ENCODE measurements at regions not wholly inside any gene's neighbourhood (a gene's known extent, or its start where the extent isn't known, plus 50 kb on each side); places are given as distances from the start of the nearest gene placed in this dataset.
"Not testable (repeated sequence)": the region's sequence is repeated elsewhere in the genome, so short reads cannot be mapped to it uniquely, and the experiment has no call there.

GRCh38 chr4:112951362-112952312 is 97.8 kb upstream of the ANK2 start:
- Histone ChIP-seq H3K4me3 (ENCODE audit: low read depth, low read length) (no peak overlapping the region), H3K36me3 (ENCODE audit: control insufficient read depth, insufficient read depth, low read length) (no peaks in the 10 kb centered on the region), H3K27me3 (ENCODE audit: control insufficient read depth, insufficient read depth, low read length) (no peaks in the 10 kb centered on the region)
- DNase-seq (ENCODE audit: low read depth), result no peak
- TF ChIP-seq, protein P1, sequence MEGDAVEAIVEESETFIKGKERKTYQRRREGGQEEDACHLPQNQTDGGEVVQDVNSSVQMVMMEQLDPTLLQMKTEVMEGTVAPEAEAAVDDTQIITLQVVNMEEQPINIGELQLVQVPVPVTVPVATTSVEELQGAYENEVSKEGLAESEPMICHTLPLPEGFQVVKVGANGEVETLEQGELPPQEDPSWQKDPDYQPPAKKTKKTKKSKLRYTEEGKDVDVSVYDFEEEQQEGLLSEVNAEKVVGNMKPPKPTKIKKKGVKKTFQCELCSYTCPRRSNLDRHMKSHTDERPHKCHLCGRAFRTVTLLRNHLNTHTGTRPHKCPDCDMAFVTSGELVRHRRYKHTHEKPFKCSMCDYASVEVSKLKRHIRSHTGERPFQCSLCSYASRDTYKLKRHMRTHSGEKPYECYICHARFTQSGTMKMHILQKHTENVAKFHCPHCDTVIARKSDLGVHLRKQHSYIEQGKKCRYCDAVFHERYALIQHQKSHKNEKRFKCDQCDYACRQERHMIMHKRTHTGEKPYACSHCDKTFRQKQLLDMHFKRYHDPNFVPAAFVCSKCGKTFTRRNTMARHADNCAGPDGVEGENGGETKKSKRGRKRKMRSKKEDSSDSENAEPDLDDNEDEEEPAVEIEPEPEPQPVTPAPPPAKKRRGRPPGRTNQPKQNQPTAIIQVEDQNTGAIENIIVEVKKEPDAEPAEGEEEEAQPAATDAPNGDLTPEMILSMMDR (IDR thresholded peaks at IDR 0.05; ENCODE audit: insufficient read depth, low read length, poor library complexity, severe bottlenecking), result peak; percentile 55

- no peak overlapping the region for H3K4me3 ChIP-seq (ENCODE audit: low read depth, low read length)
- no peak for DNase-seq (ENCODE audit: low read depth)
- H3K27me3 ChIP-seq (ENCODE audit: control insufficient read depth, insufficient read depth, low read length), result no peaks in the 10 kb centered on the region
- TF ChIP-seq, protein P1 (IDR thresholded peaks at IDR 0.05; ENCODE audit: insufficient read depth, low read length, poor library complexity, severe bottlenecking), result no peak
- no peaks in the 10 kb centered on the region for H3K36me3 ChIP-seq (ENCODE audit: control insufficient read depth, insufficient read depth, low read length)
These were observed 97.1 kb upstream of the ANK2 start for GRCh38 chr4:112952313-112952700.

GRCh38 chr4:112953262-112953661 is 96.2 kb upstream of the ANK2 start:
- TF ChIP-seq, protein P1 (IDR thresholded peaks at IDR 0.05; ENCODE audit: insufficient read depth, low read length, poor library complexity, severe bottlenecking), result no peak

GRCh38 chr4:112954286-112954685 is 95.2 kb upstream of the ANK2 start:
- no peaks in the 10 kb centered on the region for H3K36me3 ChIP-seq (ENCODE audit: control insufficient read depth, insufficient read depth, low read length)
- no peak overlapping the region for H3K4me3 ChIP-seq (ENCODE audit: low read depth, low read length)
- H3K27me3 ChIP-seq (ENCODE audit: control insufficient read depth, insufficient read depth, low read length), result no peaks in the 10 kb centered on the region
- DNase-seq (ENCODE audit: low read depth), result no peak
- TF ChIP-seq, protein P1 (IDR thresholded peaks at IDR 0.05; ENCODE audit: insufficient read depth, low read length, poor library complexity, severe bottlenecking), result no peak

More at GRCh38 chr4:112953262-112953661, 96.2 kb upstream of the ANK2 start:
- DNase-seq (ENCODE audit: low read depth), result no peak
- Histone ChIP-seq H3K4me3 (ENCODE audit: low read depth, low read length) (no peak overlapping the region), H3K36me3 (ENCODE audit: control insufficient read depth, insufficient read depth, low read length) (no peaks in the 10 kb centered on the region), H3K27me3 (ENCODE audit: control insufficient read depth, insufficient read depth, low read length) (no peaks in the 10 kb centered on the region)

- no peak for DNase-seq (ENCODE audit: low read depth)
- H3K4me3 ChIP-seq (ENCODE audit: low read depth, low read length), result no peak overlapping the region
- H3K27me3 ChIP-seq (ENCODE audit: control insufficient read depth, insufficient read depth, low read length), result no peaks in the 10 kb centered on the region
- TF ChIP-seq, protein P1 (IDR thresholded peaks at IDR 0.05; ENCODE audit: insufficient read depth, low read length, poor library complexity, severe bottlenecking), result no peak
- no peaks in the 10 kb centered on the region for H3K36me3 ChIP-seq (ENCODE audit: control insufficient read depth, insufficient read depth, low read length)
These were observed 93.0 kb upstream of the ANK2 start for GRCh38 chr4:112956484-112956896.

DNA sequence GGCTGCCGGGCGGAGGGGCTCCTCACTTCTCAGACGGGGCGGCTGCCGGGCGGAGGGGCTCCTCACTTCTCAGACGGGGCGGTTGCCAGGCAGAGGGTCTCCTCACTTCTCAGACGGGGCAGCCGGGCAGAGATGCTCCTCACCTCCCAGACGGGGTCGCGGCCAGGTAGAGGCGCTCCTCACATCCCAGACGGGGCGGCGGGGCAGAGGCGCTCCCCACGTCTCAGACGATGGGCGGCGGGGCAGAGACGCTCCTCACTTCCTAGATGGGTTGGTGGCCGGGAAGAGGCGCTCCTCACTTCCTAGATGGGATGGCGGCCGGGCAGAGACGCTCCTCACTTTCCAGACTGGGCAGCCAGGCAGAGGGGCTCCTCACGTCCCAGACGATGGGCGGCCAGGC is 91.7 kb upstream of the ANK2 start:
- H3K36me3 ChIP-seq (ENCODE audit: control insufficient read depth, insufficient read depth, low read length); DNase-seq (ENCODE audit: low read depth); H3K4me3 ChIP-seq (ENCODE audit: low read depth, low read length); H3K27me3 ChIP-seq (ENCODE audit: control insufficient read depth, insufficient read depth, low read length): not testable (repeated sequence)

All from kidney epithelial cell (primary cell).